ENCODE measurements at regions not wholly inside any gene's neighbourhood (a gene's known extent, or its start where the extent isn't known, plus 50 kb on each side); places are given as distances from the start of the nearest gene placed in this dataset.

DNA sequence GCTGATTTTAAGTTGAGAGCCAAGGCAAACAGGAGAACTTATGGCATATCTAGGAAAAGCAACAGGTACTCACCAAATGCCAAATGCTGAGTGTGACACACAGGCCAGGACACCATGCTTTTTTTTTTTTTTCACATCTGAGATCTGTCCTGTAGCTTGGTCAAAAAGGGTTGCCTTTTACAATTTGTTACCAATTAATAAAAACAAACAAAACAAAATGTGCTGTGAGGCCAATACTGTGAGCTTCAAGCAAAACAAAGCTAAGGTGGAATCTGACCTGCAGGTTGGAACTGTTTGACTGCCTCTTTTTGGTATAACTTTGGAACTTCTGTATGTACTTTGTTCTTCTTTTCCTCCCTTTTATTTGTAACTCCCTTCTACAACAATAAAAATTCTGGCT is 548.5 kb upstream of the IGFBP7 start:
- no peak for DNase-seq

DNA sequence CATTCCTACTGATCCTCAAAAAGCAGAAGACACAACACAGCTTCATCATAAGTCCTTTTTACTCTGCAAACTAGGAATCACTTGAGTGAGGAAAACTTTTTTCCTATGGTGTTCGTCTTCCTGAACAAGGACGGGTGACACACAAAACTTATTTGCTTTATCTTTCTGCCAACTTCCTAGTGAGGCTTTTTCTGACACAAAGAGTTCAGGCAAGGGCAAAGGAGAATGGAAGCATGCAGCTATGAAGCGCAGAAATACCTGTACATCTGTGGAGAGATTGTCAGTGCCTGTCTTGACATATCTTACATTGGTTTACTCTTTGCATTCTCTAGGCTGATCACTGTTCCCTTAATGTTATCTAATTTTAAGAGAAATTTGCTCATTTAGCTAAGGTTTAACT is 548.0 kb upstream of the IGFBP7 start:
- no peak for DNase-seq

DNA sequence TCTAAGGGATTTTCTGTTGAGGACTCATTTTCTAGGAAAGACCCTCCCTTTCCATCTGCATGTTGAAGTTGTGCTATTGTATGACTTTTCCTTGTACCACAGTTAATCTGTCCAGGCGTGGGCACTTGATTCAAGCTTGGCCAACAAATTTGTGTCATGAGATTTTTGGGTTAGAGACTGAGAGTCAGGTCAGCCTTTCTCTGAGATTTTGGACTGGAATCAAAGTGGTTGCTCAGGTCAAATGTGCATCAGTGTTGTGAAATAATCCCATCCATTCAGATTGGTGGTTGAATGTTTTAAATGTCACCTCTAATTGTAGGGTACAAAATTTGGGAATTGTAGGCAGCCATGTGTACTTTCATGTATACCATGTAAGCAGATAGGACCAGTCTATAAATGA is 545.2 kb upstream of the IGFBP7 start:
- no peak for DNase-seq

DNA sequence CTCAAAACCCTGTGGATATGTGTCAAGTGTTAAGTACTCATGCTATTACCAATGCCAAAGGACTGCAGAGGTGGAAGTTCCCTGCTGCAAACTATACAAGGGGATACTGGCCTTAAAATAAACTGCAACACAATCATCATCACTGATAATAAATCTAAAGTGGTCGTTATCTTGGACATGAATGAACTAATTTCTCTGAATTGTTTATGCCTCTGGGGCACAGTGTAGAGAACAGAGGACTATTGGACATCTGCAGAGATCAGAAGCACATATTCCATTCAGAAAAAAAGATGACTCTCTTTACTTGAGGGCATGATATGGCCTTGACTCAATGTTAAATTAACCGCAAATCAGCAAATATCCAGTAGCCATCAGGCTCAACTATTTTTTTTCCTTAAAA is 542.6 kb upstream of the IGFBP7 start:
- no peak for DNase-seq

DNA sequence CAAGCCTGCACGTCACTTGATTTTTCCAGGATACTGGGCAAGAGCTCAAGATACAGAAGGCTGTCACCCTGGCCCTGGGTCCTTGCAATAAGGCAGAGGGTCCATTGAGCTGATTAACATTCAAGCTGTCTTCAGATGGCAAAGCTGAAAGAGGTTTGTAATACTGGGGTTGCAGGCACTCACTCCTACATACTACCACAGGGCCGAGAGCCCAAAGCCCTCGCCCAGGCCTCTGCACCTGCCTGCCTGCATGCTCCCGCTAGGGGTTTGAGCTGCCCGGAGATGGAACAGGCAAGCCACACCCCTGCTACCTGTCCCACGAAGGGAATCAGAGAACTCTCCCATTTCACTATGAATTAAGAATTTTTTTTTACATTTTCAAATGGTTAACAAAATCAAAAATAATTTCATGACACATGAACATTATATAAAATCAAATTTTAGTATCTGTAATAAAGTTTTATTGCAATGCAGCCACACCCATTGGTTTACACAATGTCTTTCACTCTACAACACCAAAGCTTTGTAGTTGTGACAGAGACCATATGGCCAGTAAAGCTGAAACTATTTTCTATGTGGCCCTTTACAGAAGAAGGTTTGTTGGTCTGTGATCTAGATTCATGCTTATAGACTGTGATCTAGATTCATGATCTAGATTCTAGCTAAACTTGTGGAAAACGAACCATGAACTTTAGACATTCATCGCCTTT is 530.4 kb upstream of the IGFBP7 start:
- DNase-seq: no peak

DNA sequence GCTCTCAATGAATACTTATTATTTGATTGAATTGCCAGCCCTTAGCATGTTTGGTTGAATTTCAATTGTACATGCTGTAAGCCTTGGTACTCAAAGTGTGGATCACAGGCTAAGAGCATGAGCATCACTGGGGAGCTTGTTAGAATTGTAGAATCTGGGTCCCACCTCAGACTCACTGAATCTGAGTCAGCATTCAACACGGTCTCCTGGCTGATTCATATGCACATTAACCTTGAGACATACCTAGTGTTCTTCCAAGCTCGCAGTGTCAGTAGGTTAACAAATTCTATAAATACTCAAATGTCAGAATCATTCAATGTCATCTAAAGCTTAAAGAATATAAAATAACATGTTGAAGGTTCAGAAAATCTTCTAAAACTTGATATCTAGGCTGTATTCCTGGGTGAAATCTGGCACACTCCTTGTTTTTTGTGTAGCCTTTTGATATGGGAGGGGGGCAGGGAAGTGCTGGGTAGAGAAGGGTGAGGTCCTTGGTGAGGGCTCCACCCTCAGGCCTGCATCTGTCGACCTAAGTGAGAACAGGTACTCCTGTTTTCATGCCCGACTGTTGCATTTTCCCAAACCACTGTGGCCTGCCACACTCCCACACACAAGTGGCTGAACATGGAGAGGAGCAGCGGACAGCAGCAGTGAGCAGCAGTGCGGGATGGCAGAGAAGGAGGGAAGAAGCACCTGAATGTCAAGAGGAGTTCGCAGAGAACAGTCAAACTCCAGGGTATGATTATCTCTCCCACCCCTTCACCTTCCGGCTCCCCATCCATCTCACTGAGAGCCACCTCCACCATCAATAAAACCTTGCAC is 529.6 kb upstream of the IGFBP7 start:
- DNase-seq: no peak

DNA sequence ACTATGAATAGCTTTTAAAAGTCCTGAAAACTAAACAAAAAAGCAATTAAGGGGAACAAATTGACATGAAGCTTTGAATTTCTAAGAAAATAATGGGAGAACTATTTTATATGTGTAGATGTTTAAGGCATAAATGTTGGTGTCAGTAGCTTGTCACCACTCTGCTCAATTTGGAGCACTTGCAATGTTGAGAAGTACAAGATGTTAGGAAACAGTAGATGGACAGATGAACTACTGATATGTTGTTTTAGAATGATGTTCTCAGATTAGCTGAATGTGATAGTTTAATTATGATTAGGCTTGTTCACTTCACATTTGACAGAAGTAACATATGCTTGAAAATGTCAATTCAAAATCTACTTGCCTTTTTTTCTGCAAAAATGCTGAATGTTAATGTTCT is 525.7 kb upstream of the IGFBP7 start:
- no peak for DNase-seq

DNA sequence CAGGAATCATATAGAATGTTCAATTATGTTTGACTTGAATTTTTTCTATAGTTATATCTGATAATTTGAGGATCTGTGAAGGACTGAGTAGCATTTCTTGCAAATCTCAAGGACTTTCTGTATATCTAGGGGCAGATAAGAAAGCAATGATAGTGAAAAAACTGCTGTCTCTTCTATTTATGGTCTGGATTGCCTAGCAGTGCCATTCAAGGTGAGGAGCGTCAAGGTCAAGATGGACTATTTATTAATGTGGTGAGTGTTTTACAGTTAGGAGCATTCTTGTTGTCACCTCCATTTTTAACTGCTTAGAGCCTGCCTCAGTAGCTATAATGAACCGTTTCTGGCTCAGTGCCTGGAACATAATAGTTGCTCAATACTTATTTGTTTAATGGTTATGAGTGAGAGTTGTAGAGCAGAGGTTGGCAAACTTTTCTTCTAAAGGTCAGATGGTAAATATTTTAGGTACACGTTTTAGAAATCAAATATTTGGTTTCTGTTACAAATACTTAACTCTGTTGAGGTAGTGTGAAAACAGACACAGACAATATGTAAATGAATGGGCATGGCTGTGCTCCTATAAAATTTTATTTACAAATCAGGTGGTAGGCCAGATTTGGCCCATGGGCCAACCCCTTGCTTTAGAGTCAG is 523.2 kb upstream of the IGFBP7 start:
- no peak for DNase-seq

DNA sequence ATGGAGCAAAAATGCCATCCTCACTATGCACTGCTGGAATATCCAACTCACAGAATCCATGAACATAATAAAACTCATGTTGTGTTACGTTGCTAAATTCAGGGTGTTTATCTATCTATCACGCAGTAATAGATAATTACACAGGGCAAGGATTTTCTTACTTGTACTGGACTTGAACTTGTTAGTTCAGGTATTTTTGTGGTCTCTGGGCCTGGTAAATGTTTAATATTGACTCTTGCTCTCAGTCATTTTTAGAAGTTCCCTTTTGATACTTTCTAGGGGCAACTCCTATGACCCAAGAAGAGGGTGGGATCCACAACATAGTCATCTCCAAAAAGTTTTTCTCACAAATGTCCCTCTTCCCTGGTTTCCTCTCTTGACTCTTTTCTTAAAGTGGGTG is 522.4 kb upstream of the IGFBP7 start:
- no peak for DNase-seq

DNA sequence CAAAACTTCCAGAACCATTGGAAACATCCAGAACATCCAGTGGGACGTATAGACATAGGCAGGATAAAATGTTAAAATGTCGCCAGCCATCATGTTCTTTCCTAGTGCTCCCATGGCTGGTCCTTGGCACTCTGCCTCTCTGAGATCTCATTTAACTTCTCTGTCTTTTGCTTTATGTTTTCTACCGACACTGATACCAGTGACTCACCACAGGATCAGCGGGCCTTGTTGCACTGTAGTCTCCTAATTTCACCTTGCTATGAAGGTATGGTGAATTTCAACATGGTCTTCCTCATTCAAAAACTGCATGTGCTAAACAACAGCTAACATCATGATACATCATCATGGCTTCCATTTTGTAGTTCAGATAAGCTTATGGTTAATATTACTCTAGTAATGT is 521.0 kb upstream of the IGFBP7 start:
- DNase-seq: no peak

DNA sequence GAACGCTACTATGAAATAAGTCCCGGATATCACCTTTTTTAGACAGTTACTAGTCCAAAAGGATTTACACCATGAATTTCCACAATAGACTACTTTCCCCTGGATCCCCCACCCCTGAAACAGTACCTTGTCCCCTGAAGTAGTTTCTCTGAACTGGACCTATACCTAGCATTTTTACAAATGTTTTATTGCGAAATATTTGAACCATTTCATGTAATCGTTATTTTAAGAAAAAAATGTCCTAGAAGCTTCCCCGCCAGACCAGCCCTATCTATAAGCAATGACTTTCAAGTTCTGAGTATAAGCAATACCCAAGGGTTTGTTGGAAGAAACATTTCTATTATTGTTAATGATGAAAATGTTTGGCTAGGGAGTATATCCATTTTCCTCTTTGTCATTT is 517.8 kb upstream of the IGFBP7 start:
- DNase-seq: no peak

DNA sequence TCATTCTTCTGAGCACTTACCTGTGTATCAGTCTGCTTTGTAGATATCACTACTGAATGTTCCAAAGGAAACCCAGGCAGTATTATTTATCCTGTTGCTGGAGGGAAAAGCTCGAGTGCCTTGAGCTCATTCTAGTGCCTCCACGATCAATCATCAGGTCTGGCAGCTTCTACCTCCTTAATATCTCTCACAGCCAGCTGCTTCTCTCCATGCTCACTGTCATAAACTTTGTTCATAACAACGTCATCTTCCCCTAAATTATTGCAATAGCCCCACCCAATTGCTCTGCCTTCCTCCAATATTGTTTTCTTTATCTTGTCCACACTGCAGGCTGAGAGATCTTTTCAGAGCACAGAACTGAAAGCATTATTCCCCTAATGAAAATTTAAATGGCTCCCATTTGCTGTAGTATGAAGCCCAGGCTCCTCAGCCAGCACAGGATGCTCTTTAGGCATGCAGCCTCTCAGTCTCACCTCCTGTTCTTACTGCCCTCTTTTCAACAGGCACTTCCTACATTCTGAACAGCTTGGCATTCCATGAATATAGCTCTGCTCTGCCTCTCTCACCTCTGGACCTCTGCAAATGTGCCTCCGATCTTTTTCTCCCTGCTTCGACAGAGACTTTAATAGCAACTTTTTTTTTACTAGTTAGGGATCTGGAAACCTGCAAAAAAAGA is 504.2 kb upstream of the IGFBP7 start:
- DNase-seq: no peak

DNA sequence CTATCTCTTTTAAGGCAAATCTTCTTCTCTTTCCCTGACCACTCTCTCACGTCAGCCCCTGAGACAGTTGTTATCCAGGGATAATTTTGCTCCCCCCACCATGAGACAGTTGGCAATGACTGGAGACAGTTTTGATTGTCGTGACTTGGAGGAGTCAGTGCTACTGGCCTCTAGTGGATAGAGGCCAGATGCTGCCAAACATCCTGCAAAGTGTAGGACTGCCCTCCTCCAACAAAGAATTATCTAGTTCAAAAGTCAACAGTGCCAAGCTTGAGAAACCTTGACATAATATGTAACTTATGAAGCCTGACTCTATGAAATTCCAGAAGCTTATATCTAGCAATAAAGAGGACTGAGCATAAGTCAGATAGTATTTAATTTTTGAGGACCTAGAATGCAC is 502.1 kb upstream of the IGFBP7 start:
- DNase-seq: no peak

DNA sequence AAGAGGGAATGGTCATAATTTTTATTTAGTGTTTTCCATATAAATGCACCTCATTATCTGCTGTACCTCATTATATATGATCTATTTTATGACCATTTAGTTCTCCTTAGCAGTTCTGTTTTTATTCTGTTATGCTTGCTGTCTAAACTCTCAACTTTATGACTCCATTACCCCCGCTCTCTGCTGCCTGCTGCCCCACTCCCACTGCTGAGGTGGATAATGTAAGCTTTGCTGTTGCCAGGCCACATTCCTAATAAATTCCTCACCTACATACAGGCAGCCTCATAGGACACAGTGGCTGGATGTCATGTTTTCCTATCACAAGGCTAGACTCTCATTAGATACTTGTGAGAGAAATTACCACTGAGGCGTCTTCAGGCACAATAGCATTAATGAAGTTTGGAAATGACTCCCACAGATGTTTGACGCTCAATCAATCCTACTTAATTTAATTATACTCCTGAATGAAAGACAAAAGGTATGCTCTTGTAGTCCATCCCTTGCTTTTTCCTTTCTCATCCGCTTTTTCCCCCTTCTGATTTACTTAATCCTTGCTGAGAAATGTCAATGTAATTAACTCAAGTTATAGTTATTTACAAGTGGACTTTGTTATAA is 497.5 kb upstream of the IGFBP7 start:
- DNase-seq: no peak

DNA sequence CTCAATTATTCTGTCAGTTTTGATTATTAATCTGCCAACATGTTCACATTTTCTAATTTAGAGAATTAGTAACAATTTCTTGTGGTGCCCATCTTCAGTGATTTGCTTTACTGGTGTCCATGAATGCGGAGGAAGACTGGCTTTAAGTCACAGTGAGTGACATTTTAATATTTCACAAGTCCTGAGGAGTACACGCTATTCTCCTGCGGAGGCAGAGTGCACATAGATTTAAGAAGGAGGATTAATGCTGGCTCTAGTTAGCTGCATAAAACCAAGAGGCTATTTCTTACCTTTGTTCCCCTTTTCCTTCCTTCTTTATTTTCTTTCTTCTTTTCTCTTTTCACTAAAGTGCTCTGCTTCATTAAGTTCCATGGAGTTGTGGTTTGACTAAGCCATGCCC is 495.2 kb upstream of the IGFBP7 start:
- DNase-seq: no peak

DNA sequence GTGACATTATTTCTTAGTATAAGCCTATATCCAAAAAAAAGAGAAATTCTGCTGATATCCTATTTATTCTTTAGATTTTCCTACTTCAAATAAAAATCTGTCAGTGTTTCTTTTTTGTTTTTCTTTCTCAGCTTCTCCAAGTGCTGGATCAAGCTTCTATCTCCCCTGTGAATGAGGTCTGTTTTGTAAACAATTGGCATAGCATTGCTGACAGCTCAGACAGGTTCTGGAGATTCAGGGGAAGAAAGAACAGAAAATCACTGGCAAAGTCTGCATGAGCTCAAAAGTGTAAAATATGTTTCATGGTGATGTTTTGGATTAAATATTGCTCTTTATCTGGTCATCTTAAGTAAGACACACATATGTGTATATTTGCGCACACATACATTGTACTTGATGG is 492.0 kb upstream of the IGFBP7 start:
- DNase-seq: no peak

DNA sequence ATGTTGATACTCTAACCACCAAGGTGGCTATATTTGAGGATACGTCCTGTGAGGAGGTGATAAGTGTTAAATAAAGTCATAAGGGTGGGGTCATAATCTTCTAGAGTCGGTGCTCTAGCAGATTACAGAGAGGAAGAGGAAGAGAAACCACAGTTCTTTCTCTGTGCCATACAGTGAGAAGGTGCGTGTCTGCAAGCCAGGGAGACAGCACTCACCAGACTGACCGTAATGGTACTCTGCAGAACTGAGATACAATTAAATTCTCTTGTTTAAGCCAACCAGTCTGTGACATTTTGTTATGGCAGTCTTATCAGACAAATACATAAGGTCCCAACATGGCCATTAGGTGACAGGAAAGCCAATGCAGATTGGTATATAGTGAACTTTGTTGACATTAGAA is 480.9 kb upstream of the IGFBP7 start:
- DNase-seq: no peak

DNA sequence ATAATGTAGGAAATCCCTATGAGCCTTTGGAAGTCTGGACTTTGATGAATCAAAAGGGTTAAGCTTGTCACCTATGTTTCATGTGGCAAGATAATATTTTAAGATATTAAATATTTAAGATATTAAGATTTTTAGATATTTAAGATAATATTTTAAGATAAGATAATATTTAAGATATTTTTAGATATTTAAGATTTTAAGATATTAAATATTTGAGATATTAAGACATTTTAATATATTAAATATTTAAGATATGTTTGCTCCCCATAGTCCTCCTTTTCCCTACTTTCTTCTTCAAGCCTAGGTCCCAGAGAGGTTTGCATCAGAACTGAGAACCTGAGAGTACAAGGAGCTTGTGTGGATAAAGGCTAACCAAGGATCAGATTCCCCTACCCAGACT is 478.4 kb upstream of the IGFBP7 start:
- DNase-seq: no peak

DNA sequence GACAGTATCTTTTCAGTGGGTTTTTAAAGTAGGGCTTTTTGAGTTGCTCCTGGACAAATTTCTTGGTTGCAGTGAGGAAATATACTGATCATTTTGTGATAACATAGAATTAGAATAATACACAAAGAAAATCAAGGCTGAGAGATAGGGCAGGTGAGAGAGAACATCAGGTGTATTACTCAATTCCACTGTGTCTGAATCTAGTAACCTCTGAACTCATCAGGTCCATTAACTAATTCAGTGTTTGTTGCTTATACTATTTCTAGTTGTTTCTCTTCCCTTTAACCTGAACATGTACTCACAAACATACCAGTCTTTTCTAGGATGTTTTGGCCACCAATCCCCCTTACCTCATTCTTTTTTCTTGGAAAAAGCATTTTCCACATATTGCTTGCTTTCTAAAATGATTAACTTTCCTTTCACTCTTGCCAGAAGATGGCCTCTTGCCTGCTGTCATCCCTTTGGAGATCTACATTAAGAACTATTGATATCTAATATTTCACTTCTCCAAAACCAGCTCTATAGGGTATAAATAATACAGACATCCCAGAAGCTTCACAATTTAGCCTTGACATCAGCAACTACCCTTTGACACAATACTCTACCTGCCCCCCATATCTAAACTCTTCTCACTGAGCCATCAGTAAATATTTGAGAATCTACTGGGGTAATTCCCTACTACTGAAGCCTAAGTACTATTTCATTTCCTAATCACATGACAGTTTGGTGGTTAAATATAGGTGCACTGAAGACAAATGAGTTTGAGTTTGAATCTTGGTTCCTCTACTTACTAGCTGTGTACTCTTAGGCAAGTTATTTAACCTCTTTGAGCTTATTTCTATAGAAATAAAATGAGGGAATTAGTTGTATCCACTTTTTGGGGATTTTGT is 470.8 kb upstream of the IGFBP7 start:
- DNase-seq: no peak

DNA sequence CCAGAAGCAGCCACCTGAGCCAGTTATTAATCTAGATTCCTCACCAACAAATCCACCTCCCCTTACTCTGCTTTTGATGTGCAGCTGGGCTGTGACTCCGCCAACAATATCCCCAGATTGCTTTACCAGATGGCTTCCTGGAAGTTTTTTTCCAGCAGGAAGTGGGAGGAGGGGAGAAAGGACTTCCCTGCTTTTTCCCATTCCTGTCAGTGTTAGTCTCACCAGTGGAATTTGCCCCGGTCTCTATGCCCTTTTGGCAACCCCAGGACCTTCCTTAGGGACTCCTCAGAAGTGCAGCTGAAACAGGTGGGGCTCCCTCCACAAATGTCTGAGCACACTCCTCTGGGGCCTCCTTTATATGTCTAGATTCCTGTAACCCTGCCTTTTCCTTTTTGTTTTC is 465.2 kb upstream of the IGFBP7 start:
- no peak for DNase-seq

DNA sequence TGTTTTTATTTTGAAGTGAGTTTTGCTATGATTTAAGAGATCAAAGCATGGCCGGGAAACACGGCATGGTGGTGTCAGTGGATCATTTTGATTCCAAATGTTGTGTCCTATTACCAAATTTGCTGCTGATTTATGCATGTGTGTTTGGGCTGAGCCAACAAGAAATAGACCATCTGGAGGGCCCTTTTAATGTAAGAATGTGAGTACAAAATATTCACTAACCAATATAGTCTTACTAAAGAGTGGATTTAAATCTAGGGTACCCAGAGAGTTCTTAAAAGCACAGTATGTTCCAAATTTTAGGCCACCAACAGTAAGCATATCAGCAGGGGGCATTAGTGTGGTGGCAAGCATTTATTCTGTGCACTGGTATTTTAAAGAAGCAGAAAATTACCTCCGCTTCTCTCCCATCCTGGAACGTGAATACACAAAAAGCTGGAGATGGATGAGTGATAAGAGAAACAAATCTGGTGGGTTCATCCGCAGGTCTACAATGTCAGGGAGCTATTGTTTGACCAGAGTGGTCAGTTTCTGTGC is 444.4 kb upstream of the IGFBP7 start:
- DNase-seq: no peak

DNA sequence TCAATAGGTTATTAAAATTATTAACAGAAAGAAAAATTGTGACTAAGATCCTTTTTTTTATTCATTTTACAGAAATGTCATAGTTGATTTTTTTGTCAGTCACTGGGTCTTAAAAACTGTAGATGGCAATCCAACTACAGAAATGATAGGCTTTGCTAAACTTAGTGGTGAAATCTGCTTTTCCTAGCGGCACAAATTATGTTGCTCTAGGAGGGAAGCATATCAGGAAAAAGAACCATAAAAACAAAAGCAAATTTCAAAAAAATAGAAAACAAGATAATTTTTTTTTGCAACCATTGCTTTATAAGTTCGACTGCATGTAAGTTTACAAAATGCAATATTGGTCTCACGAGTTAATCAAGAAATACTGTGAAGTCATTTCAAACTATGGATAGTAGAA is 443.5 kb upstream of the IGFBP7 start:
- no peak for DNase-seq

Data from activated CD4-positive, alpha-beta T cell treated with anti-CD3 and anti-CD28 coated beads, Interleukin-2, amount 50 U/mL, for 16 hours (primary cell).